MM.1S (cell line): ENCODE measurements at regions not wholly inside any gene's neighbourhood (a gene's known extent, or its start where the extent isn't known, plus 50 kb on each side); places are given as distances from the start of the nearest gene placed in this dataset.

Experiments
- DNase-seq: peaks from one replicate; pipeline ENCODE4 v3.0.0-alpha.2; 2015
- H2AFZ ChIP-seq: fragments of 300-600 bp; sonication (generic); 2 replicates; pipeline ENCODE4 v1.6.0; 2016; ENCODE audit warnings: antibody characterized with exemption, low read length
- H3F3A ChIP-seq: fragments of 300-600 bp; sonication (generic); 2 replicates; pipeline ENCODE4 v1.6.1; 2016; ENCODE audit warnings: mild to moderate bottlenecking, antibody characterized with exemption, low read length, moderate library complexity, mixed read lengths; ENCODE audit not compliant: insufficient read depth
- H3K27ac ChIP-seq: fragments of 300-600 bp; sonication (generic); 2 replicates; pipeline ENCODE4 v1.5.1; 2016; ENCODE audit warnings: mild to moderate bottlenecking, low read length
- H3K27me3 ChIP-seq: fragments of 300-600 bp; sonication (generic); replicated peaks from 2 replicates; pipeline ENCODE4 v1.6.0; 2016; ENCODE audit warnings: low read length; ENCODE audit not compliant: insufficient read depth
- H3K36me3 ChIP-seq: fragments of 300-600 bp; sonication (generic); replicated peaks from 2 replicates; pipeline ENCODE4 v1.6.1; 2016; ENCODE audit warnings: mild to moderate bottlenecking, low read length, mixed read lengths; ENCODE audit not compliant: insufficient read depth
- H3K4me1 ChIP-seq: fragments of 300-600 bp; sonication (generic); 2 replicates; pipeline ENCODE4 v1.6.1; 2016; ENCODE audit warnings: low read length, mixed read lengths
- H3K4me2 ChIP-seq: fragments of 300-600 bp; sonication (generic); 2 replicates; pipeline ENCODE4 v1.6.0; 2016; ENCODE audit warnings: low read depth, low read length
- H3K4me3 ChIP-seq: fragments of 300-600 bp; sonication (generic); 2 replicates; pipeline ENCODE4 v1.5.1; 2016; ENCODE audit warnings: low read length, mixed read lengths
- H3K79me2 ChIP-seq: fragments of 300-600 bp; sonication (generic); 2 replicates; pipeline ENCODE4 v1.6.1; 2016; ENCODE audit warnings: mixed run types, low read length, mixed read lengths
- H3K9ac ChIP-seq: fragments of 300-600 bp; sonication (generic); 2 replicates; pipeline ENCODE4 v1.6.1; 2016; ENCODE audit warnings: low read length, mixed read lengths
- H3K9me2 ChIP-seq: fragments of 300-600 bp; sonication (generic); replicated peaks from 2 replicates; pipeline ENCODE4 v1.6.1; 2016; ENCODE audit warnings: mild to moderate bottlenecking, low read length, mixed read lengths; ENCODE audit not compliant: insufficient read depth
- H3K9me3 ChIP-seq: fragments of 300-600 bp; sonication (generic); replicated peaks from 2 replicates; pipeline ENCODE4 v1.6.1; 2016; ENCODE audit warnings: mild to moderate bottlenecking, low read length, mixed read lengths; ENCODE audit not compliant: insufficient read depth
- H4K20me1 ChIP-seq: fragments of 300-600 bp; sonication (generic); 2 replicates; pipeline ENCODE4 v1.6.1; 2016; ENCODE audit warnings: mild to moderate bottlenecking, low read length, moderate library complexity, mixed read lengths; ENCODE audit not compliant: insufficient read depth
- EZH2 ChIP-seq: fragments of 300-600 bp; sonication (generic); optimal IDR thresholded peaks from 2 replicates; pipeline ENCODE3; 2017; ENCODE audit warnings: low read depth, mild to moderate bottlenecking, antibody characterized with exemption, low read length, mixed read lengths
- EZH2phosphoT487 ChIP-seq: fragments of 300-600 bp; sonication (generic); IDR thresholded peaks from 2 replicates; pipeline ENCODE4 v1.6.1; 2018; ENCODE audit warnings: antibody characterized with exemption, low read length
- TF ChIP-seq, protein P1 (sequence below): fragments of 300-600 bp; sonication (generic); IDR thresholded peaks from 2 replicates; pipeline ENCODE4 v1.5.1; 2016; ENCODE audit warnings: antibody characterized with exemption, low read length, mixed read lengths

DNA sequence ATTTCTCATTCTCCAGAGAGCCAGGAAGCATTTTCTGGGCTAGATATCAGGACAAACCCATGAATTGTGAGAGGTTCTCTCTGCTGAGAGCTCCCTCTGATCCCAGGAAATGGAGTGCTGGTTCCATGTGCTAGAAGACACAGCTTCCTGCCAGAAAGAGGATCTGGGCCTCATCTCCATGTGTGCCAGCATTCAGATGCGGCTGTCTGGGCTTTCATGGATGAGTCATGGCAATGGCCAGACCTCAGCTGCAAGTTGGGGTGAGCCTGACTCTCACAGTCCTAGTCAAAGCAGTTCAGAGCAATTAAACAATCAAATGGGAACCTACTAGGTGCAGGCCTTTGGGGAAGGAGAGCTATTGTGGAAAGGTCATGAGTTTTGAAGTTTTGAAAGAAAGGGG lies 82.3 kb upstream of the EED start:
- Histone ChIP-seq H3K9ac (no peak overlapping the region), H3F3A (no peaks in the 10 kb centered on the region), H3K36me3 (no peaks in the 10 kb centered on the region), H3K27ac (no peak overlapping the region), H3K4me2 (no peak overlapping the region), H3K27me3 (no peaks in the 10 kb centered on the region), H3K9me3 (no peaks in the 10 kb centered on the region), H3K9me2 (no peaks in the 10 kb centered on the region), H3K4me3 (no peak overlapping the region), H2AFZ (no peak overlapping the region), H3K4me1 (no peaks in the 10 kb centered on the region), H4K20me1 (no peaks in the 10 kb centered on the region), H3K79me2 (no peaks in the 10 kb centered on the region)
- no peak for DNase-seq
- no peak for TF ChIP-seq EZH2phosphoT487
- TF ChIP-seq, protein P1, sequence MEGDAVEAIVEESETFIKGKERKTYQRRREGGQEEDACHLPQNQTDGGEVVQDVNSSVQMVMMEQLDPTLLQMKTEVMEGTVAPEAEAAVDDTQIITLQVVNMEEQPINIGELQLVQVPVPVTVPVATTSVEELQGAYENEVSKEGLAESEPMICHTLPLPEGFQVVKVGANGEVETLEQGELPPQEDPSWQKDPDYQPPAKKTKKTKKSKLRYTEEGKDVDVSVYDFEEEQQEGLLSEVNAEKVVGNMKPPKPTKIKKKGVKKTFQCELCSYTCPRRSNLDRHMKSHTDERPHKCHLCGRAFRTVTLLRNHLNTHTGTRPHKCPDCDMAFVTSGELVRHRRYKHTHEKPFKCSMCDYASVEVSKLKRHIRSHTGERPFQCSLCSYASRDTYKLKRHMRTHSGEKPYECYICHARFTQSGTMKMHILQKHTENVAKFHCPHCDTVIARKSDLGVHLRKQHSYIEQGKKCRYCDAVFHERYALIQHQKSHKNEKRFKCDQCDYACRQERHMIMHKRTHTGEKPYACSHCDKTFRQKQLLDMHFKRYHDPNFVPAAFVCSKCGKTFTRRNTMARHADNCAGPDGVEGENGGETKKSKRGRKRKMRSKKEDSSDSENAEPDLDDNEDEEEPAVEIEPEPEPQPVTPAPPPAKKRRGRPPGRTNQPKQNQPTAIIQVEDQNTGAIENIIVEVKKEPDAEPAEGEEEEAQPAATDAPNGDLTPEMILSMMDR = no peak
- TF ChIP-seq EZH2 = no peak

DNA sequence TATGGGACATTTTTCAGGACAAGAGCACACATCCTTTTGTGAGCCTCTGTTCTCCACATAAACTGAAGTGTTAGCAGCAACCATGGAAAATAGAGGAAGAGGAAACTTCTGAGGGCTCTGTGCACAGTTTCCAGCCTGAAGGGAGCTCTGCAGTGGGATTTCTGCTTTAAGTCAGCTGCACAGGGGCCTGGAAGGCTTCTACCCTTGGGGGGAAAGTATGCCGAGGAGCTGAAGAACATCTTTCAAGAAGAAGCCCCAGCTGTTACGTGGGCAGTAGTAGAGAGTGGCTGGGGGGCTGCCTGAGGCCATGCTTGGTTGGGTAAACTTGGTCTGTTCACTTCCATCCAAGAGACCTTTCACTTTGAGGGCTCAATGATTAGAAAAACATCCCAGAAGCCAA lies 82.7 kb upstream of the EED start:
- no peak for TF ChIP-seq EZH2
- TF ChIP-seq EZH2phosphoT487 = no peak
- TF ChIP-seq, protein P1 = no peak
- Histone ChIP-seq H3K9ac (no peak overlapping the region), H2AFZ (no peak overlapping the region), H3K4me3 (no peak overlapping the region), H3F3A (no peaks in the 10 kb centered on the region), H3K9me2 (no peaks in the 10 kb centered on the region), H3K27ac (no peak overlapping the region), H3K9me3 (no peaks in the 10 kb centered on the region), H3K4me1 (no peaks in the 10 kb centered on the region), H3K4me2 (no peak overlapping the region), H3K36me3 (no peaks in the 10 kb centered on the region), H4K20me1 (no peaks in the 10 kb centered on the region), H3K27me3 (no peaks in the 10 kb centered on the region), H3K79me2 (no peaks in the 10 kb centered on the region)
- DNase-seq = no peak

DNA sequence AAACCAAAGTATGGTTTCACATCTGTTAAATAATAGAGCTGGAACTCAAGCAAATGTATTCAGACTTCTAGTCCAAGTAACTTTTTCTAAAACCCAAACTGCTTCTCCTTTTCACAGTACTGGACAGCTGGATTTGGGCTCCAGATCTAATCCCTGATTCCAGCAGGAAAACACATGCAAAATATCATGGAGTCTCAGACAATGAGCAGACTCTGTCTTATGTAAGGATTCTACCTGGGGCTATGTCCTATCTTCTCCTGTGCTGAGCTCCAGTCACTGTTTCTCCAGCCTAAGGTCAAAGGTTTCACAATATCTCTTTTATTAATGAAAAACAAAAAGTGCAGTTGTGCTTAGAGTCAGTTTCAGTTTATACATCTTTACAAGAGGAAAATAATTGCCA lies 83.2 kb upstream of the EED start:
- H2AFZ ChIP-seq = no peak overlapping the region
- H4K20me1 ChIP-seq = no peaks in the 10 kb centered on the region
- H3K4me1 ChIP-seq = no peaks in the 10 kb centered on the region
- TF ChIP-seq EZH2phosphoT487 = no peak
- TF ChIP-seq, protein P1 = no peak
- TF ChIP-seq EZH2 = no peak
- H3K27ac ChIP-seq = no peak overlapping the region
- H3F3A ChIP-seq = no peaks in the 10 kb centered on the region
- H3K4me2 ChIP-seq = no peak overlapping the region
- no peaks in the 10 kb centered on the region for H3K27me3 ChIP-seq
- no peaks in the 10 kb centered on the region for H3K9me2 ChIP-seq
- H3K4me3 ChIP-seq = no peak overlapping the region
- H3K36me3 ChIP-seq = no peaks in the 10 kb centered on the region
- H3K9ac ChIP-seq = no peak overlapping the region
- no peaks in the 10 kb centered on the region for H3K9me3 ChIP-seq
- no peak for DNase-seq
- H3K79me2 ChIP-seq = no peaks in the 10 kb centered on the region
